Hepatocyte (in vitro differentiated cells): ENCODE measurements at regions not wholly inside any gene's neighbourhood (a gene's known extent, or its start where the extent isn't known, plus 50 kb on each side); places are given as distances from the start of the nearest gene placed in this dataset.

Experiments
- DNase-seq: peaks from one replicate; pipeline ENCODE4 v3.0.0-alpha.2; 2016; ENCODE audit warnings: low spot score
- H2AFZ ChIP-seq: fragments of 200-600 bp; sonication (generic); 2 replicates; pipeline ENCODE4 v1.6.0; 2016; ENCODE audit warnings: antibody characterized with exemption, mild to moderate bottlenecking
- H3K27ac ChIP-seq: fragments of 200-600 bp; sonication (generic); 2 replicates; pipeline ENCODE4 v1.5.1; 2016; ENCODE audit warnings: mild to moderate bottlenecking
- H3K27me3 ChIP-seq: fragments of 200-600 bp; sonication (generic); 2 replicates; pipeline ENCODE4 v1.6.1; 2016
- H3K36me3 ChIP-seq: fragments of 200-600 bp; sonication (generic); replicated peaks from 2 replicates; pipeline ENCODE4 v1.5.1; 2016; ENCODE audit warnings: low read depth; ENCODE audit not compliant: insufficient read depth
- H3K4me1 ChIP-seq: fragments of 200-600 bp; sonication (generic); 2 replicates; pipeline ENCODE4 v1.5.1; 2016; ENCODE audit warnings: mild to moderate bottlenecking, moderate library complexity; ENCODE audit not compliant: insufficient read depth
- H3K4me2 ChIP-seq: fragments of 200-600 bp; sonication (generic); 2 replicates; pipeline ENCODE4 v1.6.0; 2016
- H3K4me3 ChIP-seq: fragments of 200-600 bp; sonication (generic); 2 replicates; pipeline ENCODE4 v1.5.1; 2016; ENCODE audit warnings: mild to moderate bottlenecking
- H3K79me2 ChIP-seq: fragments of 200-600 bp; sonication (generic); 2 replicates; pipeline ENCODE4 v1.6.0; 2017; ENCODE audit warnings: mild to moderate bottlenecking
- H3K9me2 ChIP-seq: fragments of 200-600 bp; sonication (generic); replicated peaks from 2 replicates; pipeline ENCODE4 v1.6.0; 2017; ENCODE audit warnings: mild to moderate bottlenecking; ENCODE audit not compliant: insufficient read depth
- H3K9me3 ChIP-seq: fragments of 200-600 bp; sonication (generic); 2 replicates; pipeline ENCODE4 v1.5.1; 2016; ENCODE audit warnings: low read depth, mild to moderate bottlenecking
- H4K20me1 ChIP-seq: fragments of 200-600 bp; sonication (generic); 2 replicates; pipeline ENCODE4 v1.6.0; 2016; ENCODE audit warnings: mild to moderate bottlenecking; ENCODE audit not compliant: insufficient read depth, poor library complexity, severe bottlenecking
- CTCF ChIP-seq: fragments of 200-600 bp; sonication (generic); IDR thresholded peaks from 2 replicates; pipeline ENCODE4 v1.5.1; 2016; ENCODE audit warnings: antibody characterized with exemption, mild to moderate bottlenecking; ENCODE audit not compliant: poor library complexity
- EZH2 ChIP-seq: fragments of 200-600 bp; sonication (generic); IDR thresholded peaks from 2 replicates; pipeline ENCODE4 v1.6.1; 2016; ENCODE audit warnings: antibody characterized with exemption, mild to moderate bottlenecking, borderline replicate concordance
- EZH2phosphoT487 ChIP-seq: fragments of 200-600 bp; sonication (generic); IDR thresholded peaks from one replicate; pipeline ENCODE4 v1.6.1; 2018; ENCODE audit warnings: antibody characterized with exemption, mild to moderate bottlenecking, low read depth, moderate library complexity; ENCODE audit not compliant: unreplicated experiment, severe bottlenecking
- WGBS: methylation state at CpG from one replicate; pipeline ENCODE4 v1.1.6; 2016; ENCODE audit warnings: low lambda C conversion rate; ENCODE audit errors: missing lambda C conversion rate; 5-methylcytosine and 5-hydroxymethylcytosine counted together

GRCh38 chr6:40904583-40905194, 134.3 kb downstream of the UNC5CL start:
- Histone ChIP-seq H3K79me2 (no peaks in the 10 kb centered on the region), H3K9me3 (no peaks in the 10 kb centered on the region), H3K36me3 (no peaks in the 10 kb centered on the region), H3K4me2 (no peak overlapping the region), H3K27me3 (no peaks in the 10 kb centered on the region), H3K4me1 (no peaks in the 10 kb centered on the region), H3K4me3 (no peak overlapping the region), H3K9me2 (no peaks in the 10 kb centered on the region), H4K20me1 (no peaks in the 10 kb centered on the region), H3K27ac (no peak overlapping the region), H2AFZ (no peak overlapping the region)
- WGBS, result 60% methylated on average over 2 of the region's 2 CpGs
- TF ChIP-seq CTCF (no peak), EZH2phosphoT487 (no peak)
- no peak for DNase-seq

GRCh38 chr6:40903456-40903855, 135.6 kb downstream of the UNC5CL start:
- no peaks in the 10 kb centered on the region for H3K9me2 ChIP-seq
- no peak overlapping the region for H3K4me3 ChIP-seq
- 94% methylated on average over 1 of the region's 1 CpG for WGBS
- peaks cover 3% of the 10 kb centered on the region for H3K4me1 ChIP-seq
- DNase-seq, result no peak
- no peaks in the 10 kb centered on the region for H4K20me1 ChIP-seq
- TF ChIP-seq EZH2phosphoT487, result no peak
- TF ChIP-seq EZH2, result no peak
- TF ChIP-seq CTCF, result no peak
- no peaks in the 10 kb centered on the region for H3K9me3 ChIP-seq
- no peak overlapping the region for H3K4me2 ChIP-seq
- no peaks in the 10 kb centered on the region for H3K27me3 ChIP-seq
- H3K79me2 ChIP-seq, result no peaks in the 10 kb centered on the region
- H3K36me3 ChIP-seq, result no peaks in the 10 kb centered on the region
- no peak overlapping the region for H3K27ac ChIP-seq
- no peak overlapping the region for H2AFZ ChIP-seq

- H3K27me3 ChIP-seq, result no peaks in the 10 kb centered on the region
- H3K9me3 ChIP-seq, result no peaks in the 10 kb centered on the region
- WGBS, result 92% methylated on average over 1 of the region's 1 CpG
- no peak overlapping the region for H3K4me2 ChIP-seq
- no peaks in the 10 kb centered on the region for H3K79me2 ChIP-seq
- no peaks in the 10 kb centered on the region for H3K36me3 ChIP-seq
- no peaks in the 10 kb centered on the region for H4K20me1 ChIP-seq
- H3K4me1 ChIP-seq, result peaks cover 3% of the 10 kb centered on the region
- no peak overlapping the region for H3K4me3 ChIP-seq
- no peak overlapping the region for H2AFZ ChIP-seq
- no peak for DNase-seq
- no peaks in the 10 kb centered on the region for H3K9me2 ChIP-seq
- no peak for TF ChIP-seq EZH2phosphoT487
- no peak overlapping the region for H3K27ac ChIP-seq
Observed at GRCh38 chr6:40901322-40902055, 137.5 kb downstream of the UNC5CL start.

GRCh38 chr6:40900791-40901190, 138.2 kb downstream of the UNC5CL start:
- no peak overlapping the region for H3K4me2 ChIP-seq
- H3K27ac ChIP-seq, result no peak overlapping the region
- H4K20me1 ChIP-seq, result no peaks in the 10 kb centered on the region
- H3K4me3 ChIP-seq, result no peak overlapping the region
- WGBS, result 81% methylated on average over 5 of the region's 5 CpGs
- H3K9me3 ChIP-seq, result no peaks in the 10 kb centered on the region
- H3K4me1 ChIP-seq, result peaks cover 3% of the 10 kb centered on the region
- no peak for TF ChIP-seq EZH2phosphoT487
- no peak for TF ChIP-seq EZH2
- H3K36me3 ChIP-seq, result no peaks in the 10 kb centered on the region
- no peaks in the 10 kb centered on the region for H3K27me3 ChIP-seq
- H3K79me2 ChIP-seq, result no peaks in the 10 kb centered on the region
- no peaks in the 10 kb centered on the region for H3K9me2 ChIP-seq
- no peak for DNase-seq
- no peak overlapping the region for H2AFZ ChIP-seq
